GM23248 (cell line): ENCODE measurements at regions not wholly inside any gene's neighbourhood (a gene's known extent, or its start where the extent isn't known, plus 50 kb on each side); places are given as distances from the start of the nearest gene placed in this dataset.

ENCODE experiments used
- EZH2 ChIP-seq: fragments of 200-600 bp; sonication (generic); IDR thresholded peaks from 2 replicates; pipeline ENCODE4 v1.6.1; 2018; ENCODE audit warnings: antibody characterized with exemption, mild to moderate bottlenecking; ENCODE audit not compliant: insufficient read depth, poor library complexity, severe bottlenecking
- EZH2phosphoT487 ChIP-seq: fragments of 200-600 bp; sonication (generic); IDR thresholded peaks from 2 replicates; pipeline ENCODE4 v1.6.1; 2018; ENCODE audit warnings: antibody characterized with exemption, moderate library complexity, mild to moderate bottlenecking, low read depth; ENCODE audit not compliant: insufficient read depth

- TF ChIP-seq EZH2 (no peak), EZH2phosphoT487 (no peak)
Measured at GRCh38 chrY:8656101-8656500, 681.2 kb upstream of the TSPY4 start.
